ENCODE measurements at regions not wholly inside any gene's neighbourhood (a gene's known extent, or its start where the extent isn't known, plus 50 kb on each side); places are given as distances from the start of the nearest gene placed in this dataset.

- no peak for TF ChIP-seq CTCF (IDR thresholded peaks at IDR 0.05; ENCODE audit: unreplicated experiment)
- Mint-ChIP-seq H3K4me3 (no peak overlapping the region), H3K9me3 (no peaks in the 10 kb centered on the region), H3K36me3 (no peaks in the 10 kb centered on the region), H3K27me3 (ENCODE audit: low read depth) (peaks cover 50% of the 10 kb centered on the region), H3K4me1 (no peaks in the 10 kb centered on the region), H3K27ac (no peak overlapping the region)
- no peak for DNase-seq (ENCODE audit: low spot score in 2 of 2, unreplicated experiment in 2 of 2)
These were observed 85.1 kb upstream of the ZC3H12A start for GRCh38 chr1:37389327-37389726.

- Mint-ChIP-seq H3K27me3 (ENCODE audit: low read depth) (peaks cover 67% of the 10 kb centered on the region), H3K9me3 (no peaks in the 10 kb centered on the region), H3K4me3 (no peak overlapping the region), H3K36me3 (no peaks in the 10 kb centered on the region), H3K4me1 (no peaks in the 10 kb centered on the region), H3K27ac (no peak overlapping the region)
- DNase-seq (ENCODE audit: low spot score in 2 of 2, unreplicated experiment in 2 of 2): no peak
- TF ChIP-seq CTCF (IDR thresholded peaks at IDR 0.05; ENCODE audit: unreplicated experiment): no peak
These were observed 83.0 kb upstream of the ZC3H12A start for GRCh38 chr1:37391211-37392011.

- TF ChIP-seq CTCF (IDR thresholded peaks at IDR 0.05; ENCODE audit: unreplicated experiment): no peak
- peaks cover 67% of the 10 kb centered on the region for H3K27me3 Mint-ChIP-seq (ENCODE audit: low read depth)
- no peaks in the 10 kb centered on the region for H3K36me3 Mint-ChIP-seq
- H3K27ac Mint-ChIP-seq: no peak overlapping the region
- H3K4me3 Mint-ChIP-seq: no peak overlapping the region
- no peaks in the 10 kb centered on the region for H3K4me1 Mint-ChIP-seq
- no peak for DNase-seq (ENCODE audit: low spot score in 2 of 2, unreplicated experiment in 2 of 2)
- no peaks in the 10 kb centered on the region for H3K9me3 Mint-ChIP-seq
These were observed 82.3 kb upstream of the ZC3H12A start for GRCh38 chr1:37392051-37392450.

GRCh38 chr1:37393173-37394120, 80.9 kb upstream of the ZC3H12A start:
- DNase-seq (ENCODE audit: low spot score in 2 of 2, unreplicated experiment in 2 of 2): no peak
- no peak for TF ChIP-seq CTCF (IDR thresholded peaks at IDR 0.05; ENCODE audit: unreplicated experiment)
- Mint-ChIP-seq H3K4me3 (no peak overlapping the region), H3K27ac (no peak overlapping the region), H3K36me3 (no peaks in the 10 kb centered on the region), H3K9me3 (no peaks in the 10 kb centered on the region), H3K27me3 (ENCODE audit: low read depth) (peaks cover 70% of the 10 kb centered on the region), H3K4me1 (no peaks in the 10 kb centered on the region)

GRCh38 chr1:37394574-37395464, 79.6 kb upstream of the ZC3H12A start:
- H3K9me3 Mint-ChIP-seq: no peaks in the 10 kb centered on the region
- no peak for DNase-seq (ENCODE audit: low spot score in 2 of 2, unreplicated experiment in 2 of 2)
- no peaks in the 10 kb centered on the region for H3K36me3 Mint-ChIP-seq
- no peak overlapping the region for H3K27ac Mint-ChIP-seq
- peaks cover 77% of the 10 kb centered on the region for H3K27me3 Mint-ChIP-seq (ENCODE audit: low read depth)
- H3K4me1 Mint-ChIP-seq: no peaks in the 10 kb centered on the region
- TF ChIP-seq CTCF (IDR thresholded peaks at IDR 0.05; ENCODE audit: unreplicated experiment): no peak
- H3K4me3 Mint-ChIP-seq: no peak overlapping the region
